ENCODE measurements at regions not wholly inside any gene's neighbourhood (a gene's known extent, or its start where the extent isn't known, plus 50 kb on each side); places are given as distances from the start of the nearest gene placed in this dataset.

DNA sequence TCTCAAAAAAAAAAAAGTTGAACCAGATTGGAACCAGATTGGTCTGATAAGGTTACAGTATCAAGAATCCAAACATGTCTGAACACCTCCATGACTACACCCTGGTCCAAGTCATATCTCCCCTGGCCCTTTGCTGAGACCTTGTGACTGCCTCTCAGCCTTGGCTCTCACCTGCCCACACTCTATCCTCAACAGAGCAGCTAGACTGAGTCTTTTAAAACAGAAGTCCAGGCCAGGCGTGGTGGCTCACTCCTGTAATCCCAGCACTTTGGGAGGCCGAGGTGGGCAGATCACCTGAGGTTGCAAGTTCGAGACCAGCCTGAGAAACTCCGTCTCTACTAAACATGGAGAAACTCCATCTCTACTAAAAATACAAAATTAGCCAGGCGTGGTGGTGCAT, 91.7 kb downstream of the AIPL1 start:
- no peak overlapping the region for H3K27ac ChIP-seq
- TF ChIP-seq, protein P1, sequence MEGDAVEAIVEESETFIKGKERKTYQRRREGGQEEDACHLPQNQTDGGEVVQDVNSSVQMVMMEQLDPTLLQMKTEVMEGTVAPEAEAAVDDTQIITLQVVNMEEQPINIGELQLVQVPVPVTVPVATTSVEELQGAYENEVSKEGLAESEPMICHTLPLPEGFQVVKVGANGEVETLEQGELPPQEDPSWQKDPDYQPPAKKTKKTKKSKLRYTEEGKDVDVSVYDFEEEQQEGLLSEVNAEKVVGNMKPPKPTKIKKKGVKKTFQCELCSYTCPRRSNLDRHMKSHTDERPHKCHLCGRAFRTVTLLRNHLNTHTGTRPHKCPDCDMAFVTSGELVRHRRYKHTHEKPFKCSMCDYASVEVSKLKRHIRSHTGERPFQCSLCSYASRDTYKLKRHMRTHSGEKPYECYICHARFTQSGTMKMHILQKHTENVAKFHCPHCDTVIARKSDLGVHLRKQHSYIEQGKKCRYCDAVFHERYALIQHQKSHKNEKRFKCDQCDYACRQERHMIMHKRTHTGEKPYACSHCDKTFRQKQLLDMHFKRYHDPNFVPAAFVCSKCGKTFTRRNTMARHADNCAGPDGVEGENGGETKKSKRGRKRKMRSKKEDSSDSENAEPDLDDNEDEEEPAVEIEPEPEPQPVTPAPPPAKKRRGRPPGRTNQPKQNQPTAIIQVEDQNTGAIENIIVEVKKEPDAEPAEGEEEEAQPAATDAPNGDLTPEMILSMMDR (IDR thresholded peaks at IDR 0.05): no peak
- TF ChIP-seq POLR2A (IDR thresholded peaks at IDR 0.05): no peak
- H3K4me1 ChIP-seq: no peaks in the 10 kb centered on the region
- DNase-seq: no peak
- H3K27me3 ChIP-seq: no peaks in the 10 kb centered on the region
- intact Hi-C loops (cut with DNase I): no loop called here
- no peak overlapping the region for H3K4me3 ChIP-seq (replicated peaks in 1 of 3)
- H3K36me3 ChIP-seq: no peaks in the 10 kb centered on the region
- H3K9me3 ChIP-seq: no peaks in the 10 kb centered on the region
- 82 to 95% methylated on average over 5 of the region's 5 CpGs for WGBS, 2 donors

DNA sequence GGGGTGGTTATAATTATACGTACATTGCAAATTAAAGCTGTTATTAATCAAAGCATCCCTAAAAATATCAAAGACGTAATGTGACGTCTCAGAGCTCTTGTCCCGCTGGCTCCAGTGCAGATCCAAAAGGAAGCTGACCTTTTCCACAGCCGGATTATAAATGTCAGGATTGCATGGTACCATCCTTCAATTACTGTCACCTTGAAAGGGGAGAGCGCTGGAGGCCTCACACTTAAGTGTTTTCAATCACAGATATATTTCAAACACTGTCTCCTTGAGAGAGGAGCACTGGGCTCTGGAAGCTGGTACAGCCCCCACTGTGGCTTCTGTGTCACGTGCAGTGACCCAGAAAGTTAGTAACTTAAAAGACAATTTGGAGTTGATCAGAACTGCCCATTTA, 94.2 kb downstream of the AIPL1 start:
- TF ChIP-seq, protein P1 (IDR thresholded peaks at IDR 0.05): no peak
- TF ChIP-seq POLR2A (IDR thresholded peaks at IDR 0.05): no peak
- no peak for DNase-seq
- intact Hi-C loops (cut with DNase I): no loop called here
- Histone ChIP-seq H3K4me3 (replicated peaks in 1 of 3) (no peak overlapping the region), H3K9me3 (no peaks in the 10 kb centered on the region), H3K4me1 (no peaks in the 10 kb centered on the region), H3K36me3 (no peaks in the 10 kb centered on the region), H3K27me3 (no peaks in the 10 kb centered on the region), H3K27ac (no peak overlapping the region)
- WGBS, 2 donors: 74 to 80% methylated on average over 7 of the region's 7 CpGs

DNA sequence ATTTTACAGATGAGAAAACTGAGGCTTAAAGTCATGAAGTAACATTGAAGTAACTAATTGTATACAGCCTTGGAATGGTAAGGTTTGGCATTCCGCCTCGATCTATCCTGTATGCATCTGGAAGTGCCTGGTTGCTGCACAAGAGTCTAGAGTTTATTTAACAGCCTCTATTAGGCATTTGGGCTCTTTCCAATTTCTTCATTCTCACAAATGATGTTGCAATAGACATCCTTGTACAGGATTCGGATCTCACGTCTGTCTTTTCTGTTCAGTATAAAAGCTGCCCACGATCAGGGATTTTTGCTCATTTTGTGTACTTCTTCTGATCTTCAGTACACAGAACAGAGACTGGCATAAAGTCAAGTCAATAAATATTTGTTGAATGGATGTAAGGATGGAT, 100.5 kb downstream of the AIPL1 start:
- Histone ChIP-seq H3K4me1 (no peaks in the 10 kb centered on the region), H3K9me3 (no peaks in the 10 kb centered on the region), H3K36me3 (no peaks in the 10 kb centered on the region), H3K27me3 (no peaks in the 10 kb centered on the region), H3K4me3 (replicated peaks in 1 of 3) (no peak overlapping the region), H3K27ac (no peak overlapping the region)
- WGBS, 2 donors: 52 to 59% methylated on average over 5 of the region's 5 CpGs
- intact Hi-C loops (cut with DNase I): no loop called here
- TF ChIP-seq, protein P1 (IDR thresholded peaks at IDR 0.05): no peak
- no peak for TF ChIP-seq POLR2A (IDR thresholded peaks at IDR 0.05)
- no peak for DNase-seq

DNA sequence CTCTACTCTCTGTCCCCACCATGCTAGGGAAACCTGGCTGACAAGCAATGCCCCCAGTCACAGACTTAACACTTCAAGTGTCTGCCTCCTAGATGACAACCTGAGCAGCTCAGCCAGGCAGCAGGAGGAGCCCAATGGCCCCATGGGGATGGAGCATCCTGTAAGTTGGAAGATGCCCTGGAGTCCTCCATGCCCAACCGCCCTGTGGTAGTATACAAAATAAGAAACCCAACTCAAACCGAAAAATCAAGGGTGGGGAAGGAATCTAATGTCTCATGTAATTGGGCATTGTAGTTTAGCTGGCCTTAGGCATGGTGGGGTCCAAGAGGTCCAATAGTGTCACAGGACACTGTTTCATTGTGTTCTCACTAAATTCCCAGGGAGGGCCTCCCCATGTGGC, 104.0 kb downstream of the AIPL1 start:
- Histone ChIP-seq H3K27ac (no peak overlapping the region), H3K36me3 (no peaks in the 10 kb centered on the region), H3K4me3 (replicated peaks in 1 of 3) (no peak overlapping the region), H3K27me3 (no peaks in the 10 kb centered on the region), H3K4me1 (no peaks in the 10 kb centered on the region), H3K9me3 (no peaks in the 10 kb centered on the region)
- DNase-seq: no peak
- no peak for TF ChIP-seq POLR2A (IDR thresholded peaks at IDR 0.05)
- TF ChIP-seq, protein P1 (IDR thresholded peaks at IDR 0.05): no peak
- intact Hi-C loops (cut with DNase I): no loop called here
- WGBS, 2 donors: 85 to 89% methylated on average over 2 of the region's 2 CpGs

DNA sequence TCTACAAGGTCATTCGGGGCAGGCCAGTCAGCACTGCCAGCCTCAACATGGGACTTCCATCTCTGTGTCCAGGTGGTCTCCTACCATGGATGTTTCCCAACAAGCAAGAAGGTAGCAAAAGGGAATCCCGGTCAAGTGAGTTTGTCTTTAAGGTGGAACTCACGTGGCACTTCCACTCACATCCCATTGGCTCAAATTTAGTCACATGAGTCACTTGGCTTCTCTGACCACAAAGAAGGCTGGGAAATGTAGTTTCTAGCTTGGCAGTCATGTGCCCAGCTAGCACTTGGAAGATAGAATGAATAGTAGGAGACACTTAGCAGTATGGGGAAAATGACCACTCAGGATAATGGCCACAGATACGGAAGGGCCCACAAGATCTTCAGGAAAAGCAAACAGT, 106.6 kb downstream of the AIPL1 start:
- intact Hi-C loops (cut with DNase I): no loop called here
- Histone ChIP-seq H3K9me3 (no peaks in the 10 kb centered on the region), H3K36me3 (no peaks in the 10 kb centered on the region), H3K4me3 (replicated peaks in 1 of 3) (no peak overlapping the region), H3K4me1 (peaks cover 0 to 3% of the 10 kb centered on the region in 2 donors), H3K27ac (no peak overlapping the region), H3K27me3 (no peaks in the 10 kb centered on the region)
- DNase-seq: no peak
- 71 to 72% methylated on average over 4 of the region's 4 CpGs for WGBS, 2 donors
- TF ChIP-seq, protein P1 (IDR thresholded peaks at IDR 0.05): no peak
- no peak for TF ChIP-seq POLR2A (IDR thresholded peaks at IDR 0.05)

Data from thyroid gland (tissue), 4 donors.